Progenitor cell of endocrine pancreas (in vitro differentiated cells): ENCODE measurements at regions not wholly inside any gene's neighbourhood (a gene's known extent, or its start where the extent isn't known, plus 50 kb on each side); places are given as distances from the start of the nearest gene placed in this dataset.

Source experiments
- DNase-seq: peaks from one replicate; pipeline ENCODE4 v3.0.0; 2021; ENCODE audit warnings: low spot score; ENCODE audit not compliant: unreplicated experiment
- H3K27ac Mint-ChIP-seq: 2 replicates; pipeline ENCODE4 v1.8.0; 2021; ENCODE audit warnings: mild to moderate bottlenecking, moderate library complexity, mixed read lengths
- H3K27me3 Mint-ChIP-seq: 2 replicates; pipeline ENCODE4 v1.8.0; 2021; ENCODE audit warnings: mixed read lengths
- H3K36me3 Mint-ChIP-seq: 2 replicates; pipeline ENCODE4 v1.8.0; 2022; ENCODE audit warnings: mixed read lengths; ENCODE audit not compliant: insufficient read depth
- H3K4me1 Mint-ChIP-seq: 2 replicates; pipeline ENCODE4 v1.8.0; 2021; ENCODE audit warnings: low read depth, mixed read lengths
- H3K4me3 Mint-ChIP-seq: 2 replicates; pipeline ENCODE4 v1.8.0; 2021; ENCODE audit warnings: low read depth, mild to moderate bottlenecking, moderate library complexity, mixed read lengths
- H3K9me3 Mint-ChIP-seq: 2 replicates; pipeline ENCODE4 v1.8.0; 2021; ENCODE audit warnings: low read depth, mixed read lengths
- CTCF ChIP-seq: fragments of 200-600 bp; sonication (generic); IDR thresholded peaks from one replicate; pipeline ENCODE4 v1.5.0; 2021; ENCODE audit warnings: antibody characterized with exemption, mild to moderate bottlenecking; ENCODE audit not compliant: unreplicated experiment

GRCh38 chr5:31064215-31064614 is 129.3 kb upstream of the CDH6 start:
- Mint-ChIP-seq H3K4me3 (no peak overlapping the region), H3K27me3 (no peaks in the 10 kb centered on the region), H3K27ac (no peak overlapping the region), H3K4me1 (peaks cover 8% of the 10 kb centered on the region), H3K9me3 (no peaks in the 10 kb centered on the region), H3K36me3 (no peaks in the 10 kb centered on the region)
- no peak for TF ChIP-seq CTCF
- DNase-seq = no peak

GRCh38 chr5:31062902-31063580 is 130.4 kb upstream of the CDH6 start:
- TF ChIP-seq CTCF = no peak
- no peaks in the 10 kb centered on the region for H3K27me3 Mint-ChIP-seq

GRCh38 chr5:31059889-31060288 is 133.6 kb upstream of the CDH6 start:
- H3K4me1 Mint-ChIP-seq = peaks cover 8% of the 10 kb centered on the region
- DNase-seq = no peak
- H3K4me3 Mint-ChIP-seq = no peak overlapping the region
- no peak for TF ChIP-seq CTCF
- H3K36me3 Mint-ChIP-seq = no peaks in the 10 kb centered on the region
- H3K9me3 Mint-ChIP-seq = peaks cover 9% of the 10 kb centered on the region
- H3K27ac Mint-ChIP-seq = no peak overlapping the region
- H3K27me3 Mint-ChIP-seq = no peaks in the 10 kb centered on the region

More at GRCh38 chr5:31062902-31063580, 130.4 kb upstream of the CDH6 start:
- DNase-seq = no peak
- H3K9me3 Mint-ChIP-seq = peaks cover 4% of the 10 kb centered on the region
- H3K27ac Mint-ChIP-seq = no peak overlapping the region
- H3K4me1 Mint-ChIP-seq = peaks cover 8% of the 10 kb centered on the region
- no peaks in the 10 kb centered on the region for H3K36me3 Mint-ChIP-seq
- no peak overlapping the region for H3K4me3 Mint-ChIP-seq

- TF ChIP-seq CTCF = no peak
- DNase-seq = no peak
- H3K4me3 Mint-ChIP-seq = no peak overlapping the region
- peaks cover 38% of the 10 kb centered on the region for H3K4me1 Mint-ChIP-seq
- no peaks in the 10 kb centered on the region for H3K27me3 Mint-ChIP-seq
- H3K27ac Mint-ChIP-seq = peak overlapping the region; percentile 63
- H3K9me3 Mint-ChIP-seq = peaks cover 9% of the 10 kb centered on the region
- no peaks in the 10 kb centered on the region for H3K36me3 Mint-ChIP-seq
These were observed 139.0 kb upstream of the CDH6 start for GRCh38 chr5:31054453-31054852.

GRCh38 chr5:31052937-31053658 is 140.4 kb upstream of the CDH6 start:
- Mint-ChIP-seq H3K9me3 (peaks cover 5% of the 10 kb centered on the region), H3K27me3 (no peaks in the 10 kb centered on the region), H3K4me3 (no peak overlapping the region), H3K27ac (peak overlapping the region; percentile 92), H3K36me3 (no peaks in the 10 kb centered on the region), H3K4me1 (peaks cover 43% of the 10 kb centered on the region)
- TF ChIP-seq CTCF = no peak
- no peak for DNase-seq
